ENCODE measurements at regions not wholly inside any gene's neighbourhood (a gene's known extent, or its start where the extent isn't known, plus 50 kb on each side); places are given as distances from the start of the nearest gene placed in this dataset.

GRCh38 chr2:80896576-80896975, 592.0 kb upstream of the LRRTM1 start:
- no peak for TF ChIP-seq CTCF (IDR thresholded peaks at IDR 0.05; ENCODE audit: low read length)
- no peak for TF ChIP-seq EZH2 (IDR thresholded peaks at IDR 0.05; ENCODE audit: borderline replicate concordance, low read length)
